ENCODE measurements at regions not wholly inside any gene's neighbourhood (a gene's known extent, or its start where the extent isn't known, plus 50 kb on each side); places are given as distances from the start of the nearest gene placed in this dataset.
A peak's percentile ranks its signal among the peaks of the same experiment; 100 is the strongest.

DNA sequence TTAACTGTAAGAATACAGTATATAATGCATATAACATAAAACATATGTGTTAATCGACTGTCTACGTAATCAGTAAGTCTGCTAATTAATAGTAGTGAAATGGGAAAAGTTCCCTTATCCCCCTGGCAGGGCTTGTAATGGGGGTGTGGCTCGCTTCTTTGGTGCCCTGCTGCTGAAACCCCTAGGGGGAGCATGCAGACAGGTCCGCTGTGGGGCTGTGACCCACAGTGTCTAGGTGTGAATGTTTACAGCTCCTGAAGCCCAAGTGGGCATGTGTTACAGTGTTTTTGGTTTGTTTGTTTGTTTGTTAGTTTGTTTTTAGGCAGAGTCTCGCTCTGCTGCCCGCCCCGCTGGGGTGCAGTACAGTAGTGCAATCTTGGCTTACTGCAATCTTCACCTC, 495.7 kb downstream of the SHISA9 start:
- FAIRE-seq = no peak

DNA sequence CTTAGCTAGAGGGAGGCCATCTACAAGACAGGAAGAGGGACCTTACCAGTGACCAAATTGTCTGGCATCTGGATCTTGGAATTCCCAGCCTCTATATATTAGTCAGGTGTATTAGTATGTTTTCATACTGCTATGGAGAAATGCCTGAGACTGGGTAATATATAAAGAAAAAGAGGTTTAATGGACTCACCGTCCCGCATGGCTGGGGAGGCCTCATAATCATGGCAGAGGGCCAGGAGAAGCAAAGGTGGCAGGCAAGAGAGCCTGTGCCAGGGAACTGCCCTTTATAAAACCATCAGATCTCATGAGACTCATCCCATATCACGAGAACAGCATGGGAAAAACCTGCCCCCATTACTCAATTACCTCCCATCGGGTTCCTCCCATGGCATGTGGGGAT, 500.2 kb downstream of the SHISA9 start:
- no peak for FAIRE-seq

DNA sequence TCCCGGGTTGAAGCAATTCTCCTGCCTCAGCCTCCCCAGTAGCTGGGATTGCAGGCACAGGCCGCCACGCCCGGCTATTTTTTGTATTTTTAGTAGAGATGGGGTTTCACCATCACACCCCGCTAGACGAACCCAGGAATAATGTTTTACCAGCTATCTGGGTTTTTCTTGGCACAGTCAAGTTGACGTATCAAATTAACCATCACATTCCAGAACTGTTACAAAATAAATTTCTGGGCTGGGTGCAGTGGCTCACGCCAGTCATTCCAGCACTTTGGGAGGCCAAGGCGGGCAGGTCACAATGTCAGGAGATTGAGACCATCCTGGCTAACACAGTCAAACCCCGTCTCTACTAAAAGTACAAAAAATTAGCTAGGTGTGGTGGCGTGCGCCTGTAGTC, 501.2 kb downstream of the SHISA9 start:
- FAIRE-seq = no peak

DNA sequence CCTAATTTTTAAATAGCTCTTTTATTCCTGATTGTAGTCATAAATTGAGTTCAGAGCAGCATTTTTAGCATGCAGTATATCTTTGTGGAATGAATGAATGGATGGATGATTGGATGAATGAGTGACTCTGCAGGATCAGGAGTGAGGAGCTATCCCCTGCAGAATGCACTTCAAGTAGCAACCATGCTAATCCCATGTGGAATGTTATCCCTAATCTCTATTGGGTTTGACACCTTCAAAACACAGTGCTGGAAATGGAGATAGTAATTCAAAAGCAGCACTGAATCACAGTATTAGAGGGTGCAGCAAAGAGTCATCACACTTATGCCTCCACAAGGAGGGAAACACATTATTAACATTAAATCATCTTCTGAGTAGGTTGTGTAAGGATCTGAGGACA, 501.9 kb downstream of the SHISA9 start:
- no peak for FAIRE-seq

DNA sequence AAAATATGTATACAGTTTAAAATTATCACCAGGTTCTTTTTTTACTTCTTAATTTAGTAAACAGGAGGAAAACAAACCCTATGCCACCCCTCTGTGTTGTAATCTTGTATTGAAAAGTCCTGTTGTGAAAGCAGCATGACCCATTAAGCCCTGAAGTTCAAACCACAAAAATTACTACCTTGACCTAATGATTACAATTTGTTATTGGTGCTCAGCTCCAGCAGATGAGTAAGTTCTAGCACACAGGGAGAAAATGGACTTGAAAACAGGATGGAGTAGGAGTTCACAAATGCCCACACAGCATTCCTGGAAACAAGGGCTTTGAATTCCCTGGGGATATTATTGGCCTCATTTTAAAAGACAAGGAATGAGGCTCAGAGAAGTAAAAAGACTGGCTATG, 505.8 kb upstream of the ERCC4 start:
- FAIRE-seq = no peak

DNA sequence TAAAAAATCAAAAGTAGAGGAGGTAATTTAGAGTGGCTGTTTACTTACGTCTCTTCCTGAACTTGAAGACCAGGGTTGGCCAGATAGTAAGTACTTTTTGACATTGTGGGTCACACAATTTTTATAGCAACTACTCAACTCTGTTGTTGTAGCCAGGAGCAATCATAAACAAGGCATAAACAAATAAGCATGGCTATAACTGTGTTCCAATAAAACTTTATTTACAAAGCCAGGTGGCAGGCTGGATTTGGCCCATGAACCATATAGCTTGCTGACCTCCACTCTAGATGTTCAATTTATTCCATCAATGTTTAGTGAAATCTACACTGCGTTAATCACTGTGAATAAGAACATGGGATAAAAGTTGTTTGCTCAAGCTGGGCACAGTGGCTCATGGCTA, 500.4 kb upstream of the ERCC4 start:
- FAIRE-seq = no peak

DNA sequence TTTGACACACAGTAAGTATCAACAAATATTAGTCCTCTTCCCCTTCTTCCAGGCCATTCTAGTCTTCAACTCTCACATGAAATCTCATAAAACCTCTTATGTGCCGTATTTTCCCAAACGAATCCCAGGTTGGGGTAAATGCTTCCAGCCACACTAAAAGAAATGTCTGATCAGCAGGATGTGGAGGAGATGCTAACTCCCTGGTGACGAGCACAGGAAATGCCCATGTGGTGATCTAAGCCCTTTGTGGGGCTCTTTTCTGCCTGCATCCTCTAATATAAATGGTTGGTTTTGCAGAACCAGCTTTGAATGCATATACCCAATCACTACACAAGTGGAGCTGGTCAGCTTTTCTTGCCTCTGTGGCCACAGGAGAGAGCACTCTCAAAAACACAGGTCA, 498.2 kb upstream of the ERCC4 start:
- FAIRE-seq = no peak

DNA sequence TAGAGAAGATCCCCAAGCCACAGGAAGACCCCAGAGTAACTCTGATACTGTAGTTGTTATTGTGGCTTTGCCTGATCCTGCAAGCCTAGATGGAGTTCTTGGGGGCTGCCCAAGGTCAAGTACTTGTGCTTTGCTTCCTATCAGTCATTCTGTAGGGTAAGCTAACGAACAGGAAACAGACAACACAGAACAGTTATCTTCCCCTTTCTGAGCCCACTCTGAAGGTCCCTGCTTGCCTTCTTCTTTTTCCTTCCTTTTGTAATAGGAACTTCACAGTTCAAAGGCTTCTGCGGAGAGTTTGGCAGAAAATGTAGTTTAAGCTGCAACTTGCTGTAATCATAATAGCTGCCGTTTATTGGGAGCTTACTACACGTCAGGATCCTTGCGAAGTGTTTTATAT, 494.1 kb upstream of the ERCC4 start:
- no peak for FAIRE-seq

DNA sequence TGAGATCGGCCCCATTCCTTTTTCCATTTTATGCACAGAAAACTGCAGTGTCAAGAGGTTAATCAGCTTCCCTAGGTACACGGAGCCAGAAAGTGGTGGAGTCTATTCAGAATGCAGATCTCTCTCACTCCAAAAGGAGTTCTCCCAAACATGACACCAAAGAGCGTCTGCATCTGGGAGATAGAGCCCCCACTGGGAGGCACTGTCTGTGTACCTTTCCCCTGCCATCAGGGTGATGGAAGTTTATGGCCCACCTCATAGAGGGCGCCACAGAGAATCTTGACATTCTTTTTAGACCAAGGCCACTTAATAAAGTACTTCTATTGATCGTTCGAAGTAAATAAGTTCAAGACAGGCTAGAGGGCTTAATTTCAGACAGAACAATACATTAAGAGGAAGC, 493.7 kb upstream of the ERCC4 start:
- FAIRE-seq = no peak

DNA sequence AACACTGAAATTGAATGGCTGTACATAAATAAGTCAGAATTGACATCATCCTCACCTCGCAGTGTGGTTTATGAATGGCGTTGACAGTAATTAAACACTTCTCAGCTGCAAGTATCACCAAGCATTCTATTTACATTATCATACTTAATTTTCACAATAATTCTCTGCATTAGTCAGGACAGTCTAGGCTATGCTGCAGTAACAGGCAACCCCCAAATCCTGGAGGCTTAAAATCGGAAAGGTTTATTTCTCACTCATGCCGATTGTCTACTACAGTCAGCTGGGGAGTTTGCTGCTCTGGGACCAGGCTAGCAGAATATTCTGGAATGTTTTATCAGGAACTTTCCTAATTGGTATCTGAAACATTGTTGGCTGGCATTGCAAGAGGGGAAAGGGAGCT, 493.2 kb upstream of the ERCC4 start:
- FAIRE-seq = no peak

DNA sequence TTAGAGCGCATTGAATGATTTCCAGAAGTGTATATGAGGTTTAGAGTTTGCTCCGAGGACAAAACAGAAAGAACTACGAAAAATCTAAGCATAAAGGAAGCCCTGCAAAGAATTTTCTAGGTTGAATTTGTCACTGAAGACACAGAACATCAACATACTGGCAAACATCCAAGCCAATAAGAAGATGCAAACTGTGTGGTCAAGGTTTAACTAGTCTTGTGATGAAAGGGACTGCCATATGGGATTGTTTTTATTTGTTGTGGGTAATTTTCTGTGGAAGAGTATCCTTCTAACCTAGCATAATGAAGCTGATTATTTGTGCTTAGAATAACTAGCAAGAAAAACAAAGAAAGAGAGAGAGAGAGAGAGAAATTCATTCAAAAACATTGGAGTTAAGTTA, 492.0 kb upstream of the ERCC4 start:
- no peak for FAIRE-seq

DNA sequence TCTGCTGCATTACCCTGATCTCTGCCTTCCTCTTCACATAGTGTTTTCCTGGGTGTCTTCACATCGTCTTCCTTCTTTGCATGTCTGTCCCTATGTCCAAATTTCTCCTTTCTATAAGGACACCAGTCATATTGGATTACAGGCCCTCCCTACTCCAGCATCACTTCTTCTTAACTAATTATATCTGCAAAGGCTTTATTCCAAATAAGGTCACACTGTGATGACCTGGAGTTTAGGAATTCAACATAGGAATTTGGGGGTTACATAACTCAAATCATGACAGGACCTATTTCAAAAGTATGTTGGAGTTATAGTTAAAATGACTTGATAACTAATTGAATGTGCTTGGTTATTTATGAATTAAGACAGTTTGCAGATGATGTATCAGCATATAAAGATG, 490.5 kb upstream of the ERCC4 start:
- no peak for FAIRE-seq

DNA sequence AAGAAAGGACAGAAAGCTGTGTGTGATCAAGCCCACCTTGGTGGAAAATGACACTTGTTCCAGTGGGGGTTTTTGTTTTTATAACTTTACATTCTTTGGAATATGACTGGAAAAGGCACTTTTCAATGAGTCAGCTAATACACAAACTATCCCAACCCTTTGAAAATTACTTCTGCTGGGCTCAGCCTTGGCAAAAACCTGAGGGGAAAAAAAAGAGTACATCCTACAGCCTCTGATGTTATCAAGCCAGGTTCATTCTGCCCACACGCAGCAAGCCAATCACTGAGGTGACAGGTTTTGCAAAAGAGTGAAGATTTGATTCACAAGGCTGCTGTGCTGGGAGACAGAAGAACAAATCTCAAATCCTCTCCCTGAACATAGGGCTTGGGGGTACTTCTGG, 484.5 kb upstream of the ERCC4 start:
- no peak for FAIRE-seq

DNA sequence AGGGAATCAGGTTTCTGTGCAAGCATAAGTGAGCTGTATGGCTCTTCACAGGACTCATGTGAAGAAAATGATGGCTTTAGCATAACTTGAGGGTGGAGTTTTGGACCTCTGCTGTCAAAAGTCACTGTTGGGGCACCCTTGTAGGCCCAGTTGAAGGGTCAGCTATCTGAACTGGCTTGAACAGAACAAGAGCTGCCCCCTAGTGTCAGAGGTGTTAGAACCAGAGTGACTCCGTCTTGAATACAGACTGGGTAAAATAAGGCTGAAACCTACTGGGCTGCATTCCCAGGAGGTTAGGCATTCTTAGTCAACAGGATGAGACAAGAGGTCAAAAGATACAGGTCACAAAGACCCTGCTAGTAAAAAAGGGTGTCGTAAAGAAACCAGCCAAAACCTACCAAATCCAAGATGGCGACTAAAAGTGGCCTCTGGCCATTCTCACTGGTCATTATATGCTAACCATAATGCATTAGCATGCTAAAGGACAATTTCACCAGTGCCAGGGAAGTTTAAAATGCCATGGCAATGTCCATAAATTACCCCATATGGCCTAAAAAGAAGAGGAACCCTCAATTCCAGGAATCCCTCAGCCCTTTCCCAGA, 484.0 kb upstream of the ERCC4 start:
- no peak for FAIRE-seq

DNA sequence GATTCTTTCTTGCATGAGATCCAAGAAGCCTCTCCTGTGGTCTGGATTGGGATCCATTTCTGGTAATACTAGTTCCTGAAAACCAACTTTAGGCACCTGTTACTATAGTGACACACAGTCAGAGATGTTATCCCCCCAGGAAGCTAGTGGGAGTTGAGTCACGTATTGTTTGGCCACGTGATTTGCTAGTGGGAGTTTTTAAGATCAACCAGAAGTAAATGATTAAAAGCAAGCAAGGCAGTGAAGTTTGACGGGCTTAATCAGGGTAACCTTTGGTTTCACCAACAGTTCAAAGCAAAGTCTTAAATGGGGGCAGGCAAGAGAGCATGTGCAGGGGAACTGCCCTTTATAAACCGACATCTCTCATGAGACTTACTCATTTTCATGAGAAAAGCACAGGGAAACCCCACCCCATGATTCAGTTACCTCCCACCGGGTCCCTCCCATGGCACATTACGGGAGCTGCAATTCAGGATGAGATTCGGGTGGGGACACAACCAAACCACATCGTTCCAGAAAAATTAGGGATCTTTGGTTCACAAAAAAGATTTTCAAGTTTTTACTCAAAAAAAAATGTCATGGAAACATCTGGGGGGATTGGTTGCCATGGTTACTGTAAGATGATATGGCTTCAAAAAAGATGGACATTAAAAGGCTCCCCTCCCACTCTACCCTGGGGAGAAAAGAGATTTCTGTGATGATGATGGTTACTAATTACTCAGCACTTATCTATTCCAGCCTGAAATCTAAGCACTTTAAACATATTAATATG, 483.1 kb upstream of the ERCC4 start:
- FAIRE-seq = no peak

DNA sequence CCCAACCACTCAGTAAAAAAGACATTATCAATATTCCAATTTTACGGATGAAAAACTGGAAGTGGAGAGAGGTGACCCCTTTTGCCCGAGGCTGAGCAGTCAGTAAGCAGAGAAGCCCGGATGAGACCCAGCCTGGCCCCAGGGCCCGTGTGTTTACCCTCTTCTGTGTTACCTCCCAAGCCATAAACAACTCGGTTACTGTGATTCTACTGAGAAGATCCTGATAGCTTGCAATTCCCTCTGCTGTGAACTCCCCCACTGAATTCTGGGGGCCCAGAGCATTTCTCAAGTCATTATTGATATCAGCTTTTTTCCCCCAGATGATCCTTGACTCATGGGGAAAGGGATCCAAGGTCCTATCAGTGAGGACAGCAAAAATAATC, 482.6 kb upstream of the ERCC4 start:
- no peak for FAIRE-seq

DNA sequence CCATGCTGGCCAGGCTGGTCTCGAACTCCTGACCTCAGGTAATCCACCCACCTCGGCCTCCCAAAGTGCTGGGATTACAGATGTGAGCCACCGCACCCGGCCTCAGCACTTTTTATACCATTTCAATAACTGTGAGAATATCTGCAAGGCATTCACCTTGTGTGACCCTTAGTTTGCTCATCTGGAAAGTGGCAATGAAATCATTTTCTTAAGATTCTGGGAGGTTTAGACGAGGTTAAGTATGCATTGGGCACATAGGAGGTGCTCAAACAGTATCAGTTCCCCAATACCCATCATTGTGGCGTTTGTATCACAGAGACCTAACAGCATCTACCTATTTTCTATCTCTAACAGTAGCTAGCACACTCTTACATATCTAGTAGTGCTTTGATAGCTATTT, 481.9 kb upstream of the ERCC4 start:
- FAIRE-seq = no peak

DNA sequence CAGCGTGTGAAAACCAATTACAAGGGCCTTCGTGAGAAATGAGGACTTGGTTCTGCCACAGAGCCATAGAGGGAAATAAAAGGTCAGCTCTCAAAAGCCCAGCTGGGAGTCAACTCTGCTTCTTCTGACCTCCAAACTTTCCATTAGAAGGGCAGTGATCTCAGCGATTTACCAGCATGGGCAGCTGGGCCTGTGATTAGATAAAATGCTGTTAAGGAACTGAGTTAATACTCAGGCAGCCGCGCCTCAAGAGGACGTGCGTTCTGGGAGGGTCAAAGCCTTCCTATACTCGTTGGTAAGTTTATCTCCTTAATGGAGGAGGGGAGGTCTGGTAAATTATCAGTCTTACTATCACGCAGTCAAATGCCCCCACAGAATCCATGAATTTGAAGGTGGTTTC, 480.2 kb upstream of the ERCC4 start:
- no peak for FAIRE-seq

DNA sequence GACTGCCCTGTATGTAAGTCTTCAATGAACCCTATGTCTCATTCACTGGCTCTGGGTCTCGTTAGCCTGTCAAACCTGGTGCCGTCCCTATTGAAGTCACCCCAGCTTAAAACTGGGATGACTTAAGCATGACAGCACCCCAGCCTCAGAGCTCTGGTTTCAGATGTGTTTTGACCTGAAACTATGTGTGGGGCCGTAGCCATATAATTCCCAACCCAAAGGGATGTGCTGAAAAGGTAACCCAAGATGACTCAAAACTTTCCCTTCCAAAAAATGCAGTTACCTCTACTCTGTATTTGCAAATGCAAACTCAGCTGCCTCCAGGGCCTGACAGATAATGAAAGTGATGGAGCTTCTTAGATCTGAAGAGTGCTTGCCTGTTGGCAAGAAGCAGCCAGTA, 478.3 kb upstream of the ERCC4 start:
- no peak for FAIRE-seq

DNA sequence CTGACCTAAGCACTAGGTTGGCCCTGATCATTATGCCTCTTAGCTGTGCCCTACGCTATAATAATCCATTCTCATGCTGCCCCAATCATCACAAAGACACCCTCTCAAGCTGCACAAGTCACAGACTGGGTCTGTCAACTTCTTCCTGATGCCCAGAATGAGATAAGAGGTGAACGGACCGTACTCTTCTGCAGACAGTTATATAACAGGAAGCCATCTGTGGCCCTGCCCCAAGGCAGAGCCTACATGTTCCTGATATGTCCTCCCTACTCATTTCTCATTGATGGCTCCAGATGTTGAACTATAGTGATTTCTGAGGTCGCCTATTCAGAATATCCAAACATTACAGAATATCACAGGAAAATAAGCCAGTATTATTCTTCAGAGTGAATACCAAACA, 471.6 kb upstream of the ERCC4 start:
- FAIRE-seq = no peak

DNA sequence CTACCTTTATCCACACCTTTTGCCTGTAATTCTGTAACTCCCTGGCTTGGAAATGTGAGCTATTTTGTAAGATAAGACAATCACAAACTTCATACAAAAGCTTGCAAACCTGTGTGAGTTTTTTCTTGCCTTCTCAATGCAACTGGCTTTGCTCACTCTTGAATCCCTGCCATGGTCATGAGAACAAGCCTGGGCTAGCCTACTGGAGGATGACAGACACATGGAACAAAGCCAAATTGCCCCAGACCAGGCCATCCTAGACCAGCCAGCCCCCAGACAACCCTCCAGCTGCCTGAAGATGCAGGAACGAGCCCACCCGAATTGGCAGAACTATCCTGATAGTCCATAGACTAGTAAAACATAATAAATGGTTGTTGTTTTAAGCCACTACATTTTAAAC, 466.6 kb upstream of the ERCC4 start:
- no peak for FAIRE-seq

DNA sequence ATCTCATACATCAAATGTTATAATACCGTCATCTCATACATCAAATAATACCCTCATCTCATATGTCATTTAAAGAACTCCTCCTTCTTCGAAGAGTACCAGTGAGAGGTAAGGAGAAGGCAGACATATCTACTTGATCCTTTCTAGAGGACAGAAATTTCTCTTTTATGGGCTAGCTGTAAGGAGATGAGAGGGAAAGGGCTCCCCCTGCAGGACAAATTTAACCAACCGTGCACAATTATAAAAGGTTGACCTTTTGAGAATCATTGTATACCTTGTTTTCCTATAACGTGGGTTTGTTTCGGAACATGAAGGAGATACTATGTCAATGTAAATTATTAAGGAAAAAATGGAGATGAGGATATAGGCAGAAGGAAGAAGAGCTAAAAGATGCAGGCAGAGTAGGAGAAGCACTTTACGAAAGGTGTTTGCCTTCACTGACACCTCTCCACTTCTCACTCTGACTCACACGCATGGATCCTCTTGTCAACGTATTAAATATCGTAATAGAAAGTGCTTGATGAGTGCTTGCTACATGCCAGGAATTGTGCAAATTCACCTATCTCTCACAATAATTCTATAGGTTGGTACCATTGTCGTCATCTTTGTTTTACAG, 465.9 kb upstream of the ERCC4 start:
- peak; percentile 70 for FAIRE-seq

DNA sequence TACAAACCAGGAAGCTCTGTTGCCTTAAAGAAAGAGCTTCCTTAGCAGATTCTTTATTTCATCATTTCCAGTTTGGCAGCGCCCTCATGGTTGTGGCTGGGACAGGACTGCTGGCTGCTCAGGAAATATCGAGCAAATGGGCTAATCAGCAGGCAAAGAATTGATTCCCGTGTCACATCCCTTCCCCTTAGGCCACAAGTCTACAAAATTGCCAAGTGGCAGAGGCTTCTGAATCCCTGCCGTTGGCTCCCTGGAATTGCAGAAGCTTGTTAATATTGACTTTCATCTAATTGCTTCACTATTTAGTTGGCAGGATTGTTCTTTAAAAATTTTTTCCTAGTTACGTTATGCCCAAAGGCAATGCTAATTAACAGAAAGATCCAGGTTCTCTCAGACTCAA, 456.3 kb upstream of the ERCC4 start:
- no peak for FAIRE-seq

DNA sequence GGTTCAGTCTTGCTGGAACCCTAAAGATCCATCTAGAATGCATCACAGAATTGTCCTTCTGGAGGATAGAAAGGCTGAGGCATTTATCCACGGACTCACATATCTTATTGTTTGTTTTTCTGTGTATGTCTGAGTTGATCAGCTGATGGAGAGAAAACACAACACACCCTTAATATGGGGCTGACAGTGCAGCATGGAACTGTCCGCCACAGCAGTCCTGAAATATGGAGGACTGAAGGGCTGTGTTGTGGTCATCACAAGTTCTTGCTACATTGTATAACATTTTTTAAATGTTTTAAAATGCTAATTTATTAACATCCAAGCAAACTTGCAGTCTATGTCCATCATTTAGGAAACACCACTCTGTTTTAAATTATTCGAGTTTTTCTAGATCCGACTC, 448.9 kb upstream of the ERCC4 start:
- FAIRE-seq = no peak

DNA sequence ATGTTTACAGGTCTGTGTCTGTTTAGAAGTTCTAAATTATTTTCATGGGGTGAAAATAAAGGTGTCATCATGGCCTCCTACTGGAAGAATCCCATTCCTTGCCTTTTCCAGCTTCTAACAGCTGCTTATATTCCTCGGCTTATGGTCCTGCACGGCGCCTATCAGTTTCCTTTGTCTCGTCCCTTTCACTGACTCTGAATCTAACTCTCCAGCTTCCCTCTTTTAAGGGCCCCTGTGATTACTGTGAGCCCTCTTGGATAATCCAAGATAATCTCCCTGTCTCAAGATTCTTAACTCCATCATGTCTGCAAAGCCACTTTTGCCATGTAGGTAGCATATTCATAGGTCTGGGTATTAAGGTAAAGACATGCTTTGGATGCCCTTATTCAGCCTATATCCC, 441.0 kb upstream of the ERCC4 start:
- no peak for FAIRE-seq

Data from A204.1 (cell line).